ENCODE measurements at regions not wholly inside any gene's neighbourhood (a gene's known extent, or its start where the extent isn't known, plus 50 kb on each side); places are given as distances from the start of the nearest gene placed in this dataset.
"Not testable (repeated sequence)": the region's sequence is repeated elsewhere in the genome, so short reads cannot be mapped to it uniquely, and the experiment has no call there.

GRCh38 chr16:13480801-13481200 is 439.2 kb upstream of the ERCC4 start (continued):
- TF ChIP-seq TEF (CRISPR knock-in tag; IDR thresholded peaks at IDR 0.05) = no peak

- H3K4me3 ChIP-seq (replicated peaks in 1 of 3; ENCODE audit: insufficient read depth in 1 of 3, low read depth in 2 of 3, low read length in 3 of 3) = no peak overlapping the region
- peaks cover 0 to 2% of the 10 kb centered on the region in 2 experiments; a peak in 1 of 5 replicates for H3K27me3 ChIP-seq (ENCODE audit: control insufficient read depth in 1 of 2, insufficient read depth in 2 of 2, low read length in 2 of 2)
- no peak overlapping the region for H3K4me2 ChIP-seq (ENCODE audit: low read depth, low read length)
- in situ Hi-C loops (cut with HindIII; ENCODE audit: extremely low pct_ligation_motif_present, low pct_unique_long_range_greater_than_20kb) = no loop called here
- H3K9ac ChIP-seq (ENCODE audit: insufficient read depth, low read depth, low read length) = no peak overlapping the region
- H3K9me3 ChIP-seq (ENCODE audit: low read length) = no peaks in the 10 kb centered on the region
- H3K27ac ChIP-seq (ENCODE audit: extremely low read length, insufficient read depth, low read length) = no peak overlapping the region
- DNase-seq (ENCODE audit: low spot score) (no peak), ATAC-seq (no peak), FAIRE-seq (no peak)
- no TSS peak for BruUV-seq (replicated peaks)
- H3K79me2 ChIP-seq (ENCODE audit: insufficient read depth, low read length) = no peaks in the 10 kb centered on the region
- 20% methylated on average over 3 of the region's 3 CpGs for WGBS (ENCODE audit: low lambda C conversion rate)
- H4K20me1 ChIP-seq (ENCODE audit: insufficient read depth, low read length) = no peaks in the 10 kb centered on the region
- intact Hi-C loops (cut with micrococcal nuclease; ENCODE audit: unreplicated experiment) = no loop called here
- H3K4me1 ChIP-seq (ENCODE audit: insufficient read depth, low read length) = no peaks in the 10 kb centered on the region
- H2AFZ ChIP-seq (ENCODE audit: low read length) = no peak overlapping the region
- CTCF ChIA-PET (ENCODE audit: low intra/inter-chr PET ratio, low total read pairs) = no interaction called here
- H3K36me3 ChIP-seq (replicated peaks in 1 of 2; ENCODE audit: control insufficient read depth in 1 of 2, insufficient read depth in 2 of 2, low read length in 2 of 2) = no peaks in the 10 kb centered on the region
- TF ChIP-seq SSRP1 (CRISPR knock-in tag; IDR thresholded peaks at IDR 0.05) = no peak
- TF ChIP-seq FLYWCH1 (CRISPR knock-in tag; IDR thresholded peaks at IDR 0.05) = no peak
- TF ChIP-seq RNF219 (CRISPR knock-in tag; IDR thresholded peaks at IDR 0.05) = no peak
- no peak for TF ChIP-seq E2F2 (CRISPR knock-in tag; IDR thresholded peaks at IDR 0.05; ENCODE audit: borderline replicate concordance)
- TF ChIP-seq HOXA3 (CRISPR knock-in tag; IDR thresholded peaks at IDR 0.05) = no peak
- no peak for TF ChIP-seq SIX1 (CRISPR knock-in tag; IDR thresholded peaks at IDR 0.05; ENCODE audit: borderline replicate concordance)
- no peak for TF ChIP-seq ZNF383 (CRISPR knock-in tag; IDR thresholded peaks at IDR 0.05; ENCODE audit: borderline replicate concordance)
- no peak for TF ChIP-seq SAP130 (CRISPR knock-in tag; IDR thresholded peaks at IDR 0.05; ENCODE audit: low read depth)
- no peak for TF ChIP-seq DNMT3B (CRISPR knock-in tag; conservative IDR thresholded peaks at IDR 0.05)
- POLR2A ChIA-PET = no interaction called here
Observed at GRCh38 chr16:13483121-13483520, 436.8 kb upstream of the ERCC4 start.

- DNase-seq (ENCODE audit: low spot score); ATAC-seq; H3K9me3 ChIP-seq (ENCODE audit: low read length); H3K9ac ChIP-seq (ENCODE audit: insufficient read depth, low read depth, low read length); H3K36me3 ChIP-seq (replicated peaks in 1 of 2; ENCODE audit: control insufficient read depth in 1 of 2, insufficient read depth in 2 of 2, low read length in 2 of 2); H4K20me1 ChIP-seq (ENCODE audit: insufficient read depth, low read length); H3K4me1 ChIP-seq (ENCODE audit: insufficient read depth, low read length); POLR2A ChIA-PET; H3K4me2 ChIP-seq (ENCODE audit: low read depth, low read length); H3K79me2 ChIP-seq (ENCODE audit: insufficient read depth, low read length); intact Hi-C loops (cut with micrococcal nuclease; ENCODE audit: unreplicated experiment); BruUV-seq (replicated peaks); FAIRE-seq; H3K27me3 ChIP-seq (ENCODE audit: control insufficient read depth in 1 of 2, insufficient read depth in 2 of 2, low read length in 2 of 2); in situ Hi-C loops (cut with HindIII; ENCODE audit: extremely low pct_ligation_motif_present, low pct_unique_long_range_greater_than_20kb); H2AFZ ChIP-seq (ENCODE audit: low read length); H3K27ac ChIP-seq (ENCODE audit: extremely low read length, insufficient read depth, low read length); CTCF ChIA-PET (ENCODE audit: low intra/inter-chr PET ratio, low total read pairs); H3K4me3 ChIP-seq (replicated peaks in 1 of 3; ENCODE audit: insufficient read depth in 1 of 3, low read depth in 2 of 3, low read length in 3 of 3): not testable (repeated sequence)
- WGBS (ENCODE audit: low lambda C conversion rate) = under 1% methylated on average over 3 of the region's 3 CpGs
Observed at GRCh38 chr16:13489416-13489815, 430.5 kb upstream of the ERCC4 start.
